NCI-H128 (cell line): ENCODE measurements at regions not wholly inside any gene's neighbourhood (a gene's known extent, or its start where the extent isn't known, plus 50 kb on each side); places are given as distances from the start of the nearest gene placed in this dataset.
A peak's percentile ranks its signal among the peaks of the same experiment; 100 is the strongest.
"Not testable (repeated sequence)": the region's sequence is repeated elsewhere in the genome, so short reads cannot be mapped to it uniquely, and the experiment has no call there.

ENCODE experiments used
- DNase-seq: peaks from one replicate; lab custom pipeline; 2025; ENCODE audit not compliant: unreplicated experiment; lab: John Stamatoyannopoulos, UW

- no peak for DNase-seq
These were observed 98.4 kb upstream of the PRSS16 start for GRCh38 chr6:27149150-27149549.

GRCh38 chr6:27154696-27155095 lies 92.8 kb upstream of the PRSS16 start:
- DNase-seq = no peak

- DNase-seq = no peak
These were observed 90.5 kb upstream of the PRSS16 start for GRCh38 chr6:27156874-27157458.

DNA sequence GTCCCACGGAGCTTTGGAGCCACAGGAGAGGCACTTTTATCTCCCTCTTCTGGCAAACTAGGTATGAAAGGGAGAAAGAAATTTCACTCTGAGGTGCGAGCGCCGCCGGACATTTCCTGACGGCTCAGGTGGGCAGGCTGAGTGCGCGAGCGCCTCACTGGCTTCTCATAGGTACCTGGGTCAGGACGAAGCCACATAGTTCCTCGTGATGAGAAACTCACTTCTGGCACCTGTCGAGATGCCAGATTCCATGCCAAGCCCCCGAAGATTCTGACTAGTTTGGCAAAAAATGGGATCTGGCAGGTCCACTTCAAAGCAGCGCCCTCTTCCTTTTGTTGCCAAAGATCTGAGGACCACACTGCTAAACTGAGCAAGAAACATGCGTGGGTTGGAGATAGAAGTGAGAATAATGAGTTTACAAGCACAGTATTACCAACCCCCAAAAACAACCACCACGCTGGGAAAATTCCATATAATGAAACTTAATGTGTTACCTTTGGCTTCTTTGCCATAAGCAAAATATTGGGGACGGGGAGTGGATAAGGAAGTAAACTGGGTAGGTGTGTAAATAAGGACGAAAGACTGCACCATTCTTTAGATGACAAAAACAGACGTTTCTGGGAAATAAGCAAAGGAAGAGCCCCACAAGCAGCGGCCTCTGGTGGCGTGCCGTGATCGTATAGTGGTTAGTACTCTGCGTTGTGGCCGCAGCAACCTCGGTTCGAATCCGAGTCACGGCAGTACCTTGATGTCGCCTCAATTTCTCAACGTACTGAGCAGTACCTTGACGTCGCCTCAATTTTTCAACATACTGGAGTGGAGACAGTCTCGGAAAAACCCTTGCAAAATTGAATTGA lies 89.8 kb upstream of the PRSS16 start:
- no peak for DNase-seq

GRCh38 chr6:27158316-27158643 lies 89.2 kb upstream of the PRSS16 start:
- DNase-seq = no peak

DNA sequence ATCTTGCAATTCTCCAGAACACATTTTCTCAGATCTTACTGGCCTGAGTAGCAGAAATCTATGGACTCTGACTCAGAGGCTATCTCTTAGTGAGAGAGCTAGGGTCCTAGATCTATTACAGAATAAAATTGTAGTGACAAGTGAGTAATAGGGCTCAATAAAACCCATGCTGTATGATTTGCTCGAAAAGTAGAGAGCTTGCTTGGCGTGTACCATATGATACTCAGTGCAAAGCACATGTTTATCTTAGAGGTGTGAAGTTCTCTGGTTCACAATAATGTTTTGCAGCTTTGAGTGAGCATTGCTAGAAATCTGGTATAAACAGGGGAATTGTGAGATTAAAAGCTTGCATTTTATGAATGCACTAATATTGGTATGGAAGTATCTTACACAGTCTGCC lies 87.8 kb upstream of the PRSS16 start:
- no peak for DNase-seq

GRCh38 chr6:27161115-27161514 lies 86.4 kb upstream of the PRSS16 start:
- DNase-seq = no peak

- no peak for DNase-seq
These were observed 85.9 kb upstream of the PRSS16 start for GRCh38 chr6:27161603-27161945.

- DNase-seq = no peak
These were observed 85.4 kb upstream of the PRSS16 start for GRCh38 chr6:27161946-27162603.

DNA sequence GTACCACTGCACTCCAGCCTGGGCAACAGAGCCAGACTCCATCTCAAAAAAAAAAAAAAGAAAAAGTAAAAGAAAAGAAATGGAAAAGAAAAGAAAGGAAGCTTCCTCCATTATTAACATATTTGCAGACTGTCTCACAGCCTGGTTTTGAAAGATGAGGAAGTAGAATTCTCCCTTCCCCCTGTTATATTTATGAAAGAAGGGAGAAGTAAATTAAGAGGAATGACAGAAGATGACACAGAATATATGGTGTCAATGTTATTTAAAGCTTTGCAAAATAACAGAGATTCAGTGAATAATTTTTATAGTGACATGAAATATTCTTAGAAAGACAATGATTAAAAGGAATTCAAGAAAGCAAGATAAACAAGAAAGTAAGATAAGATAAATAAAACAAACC lies 83.7 kb upstream of the PRSS16 start:
- no peak for DNase-seq

DNA sequence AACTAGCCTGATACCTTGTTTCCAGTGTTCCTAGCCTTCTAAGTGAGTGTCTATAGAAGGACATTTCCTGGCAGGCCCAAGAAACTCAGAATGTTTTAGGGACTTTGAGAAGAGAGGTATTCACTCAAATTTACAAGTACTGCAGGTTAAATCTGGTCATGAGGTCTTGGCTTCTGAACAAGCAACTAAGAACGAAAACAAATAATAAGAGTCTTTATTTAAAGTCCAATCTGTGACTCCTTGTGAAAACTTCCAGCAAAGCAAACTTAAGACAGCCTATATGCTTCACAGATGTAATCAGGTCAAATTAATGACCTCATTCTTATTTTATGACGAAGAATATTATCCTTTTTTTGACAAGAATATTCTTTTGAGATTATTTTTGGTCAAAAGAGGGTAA lies 79.4 kb upstream of the PRSS16 start:
- no peak for DNase-seq

DNA sequence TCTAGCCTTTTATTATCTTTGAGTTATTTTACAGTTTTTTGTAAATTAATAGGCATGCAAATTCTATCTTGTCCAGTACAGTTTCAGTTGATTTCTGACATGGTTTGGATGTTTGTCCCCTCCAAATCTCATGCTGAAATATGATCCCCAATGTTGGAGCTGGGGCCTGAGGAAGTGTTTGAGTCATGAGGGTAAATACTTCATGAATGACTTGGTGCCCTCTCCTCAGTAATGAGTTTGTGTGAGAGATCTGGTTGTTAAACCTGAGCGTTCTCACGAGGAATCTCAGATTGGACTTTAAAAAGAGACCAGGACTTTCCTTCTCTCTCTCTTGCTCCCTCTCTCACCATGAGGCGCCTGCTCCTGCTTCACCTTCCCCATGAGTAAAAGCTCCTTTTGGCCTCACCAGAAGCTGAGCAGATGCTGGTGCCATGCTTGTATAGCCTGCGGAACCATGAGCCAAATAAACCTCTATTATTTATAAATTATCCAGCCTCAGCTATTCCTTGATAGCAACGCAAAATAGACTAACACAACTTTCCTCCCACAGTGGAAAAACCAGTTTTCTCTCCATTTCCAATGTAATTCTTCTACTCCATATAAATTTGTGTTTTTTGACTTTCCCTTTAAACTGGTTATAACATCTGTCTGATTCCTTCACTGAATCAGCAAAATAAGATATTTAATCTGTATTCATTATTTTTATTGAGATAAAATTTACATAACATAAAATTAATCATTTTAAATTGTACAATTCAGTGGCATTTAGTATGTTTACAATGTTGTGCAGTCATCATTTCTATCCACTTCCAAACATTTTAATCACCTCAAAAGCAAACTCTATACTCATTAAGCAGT lies 78.7 kb upstream of the PRSS16 start:
- DNase-seq = no peak

- not testable (repeated sequence) for DNase-seq
These were observed 74.8 kb upstream of the PRSS16 start for GRCh38 chr6:27172524-27173231.

GRCh38 chr6:27173232-27173601 lies 74.3 kb upstream of the PRSS16 start:
- DNase-seq = not testable (repeated sequence)

- no peak for DNase-seq
These were observed 72.5 kb upstream of the PRSS16 start for GRCh38 chr6:27174958-27175357.

DNA sequence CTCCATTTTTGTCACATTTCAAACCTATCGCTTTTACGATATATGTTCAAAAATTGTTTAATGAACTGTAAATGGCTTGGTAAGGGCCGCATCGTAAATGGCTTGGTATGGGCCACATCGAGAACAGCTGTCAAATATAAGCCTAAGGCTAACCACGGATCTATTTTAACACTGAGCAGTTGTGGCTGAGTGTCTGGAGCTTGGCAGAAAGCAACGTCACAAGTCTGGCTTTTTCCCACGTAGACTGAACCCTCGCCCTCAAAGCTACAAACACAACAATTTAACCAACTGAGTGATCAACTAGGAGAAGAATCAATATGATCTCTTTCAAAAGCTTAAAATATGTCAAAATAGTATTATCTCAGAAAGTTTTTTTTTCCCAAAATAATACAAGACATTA lies 71.4 kb upstream of the PRSS16 start:
- DNase-seq = no peak

GRCh38 chr6:27176523-27177484 lies 70.7 kb upstream of the PRSS16 start:
- peak; percentile 47 for DNase-seq

- DNase-seq = peak; percentile 62
These were observed 69.8 kb upstream of the PRSS16 start for GRCh38 chr6:27177485-27178406.

GRCh38 chr6:27178407-27178730 lies 69.1 kb upstream of the PRSS16 start:
- no peak for DNase-seq
